ENCODE measurements at regions not wholly inside any gene's neighbourhood (a gene's known extent, or its start where the extent isn't known, plus 50 kb on each side); places are given as distances from the start of the nearest gene placed in this dataset.
"Not testable (repeated sequence)": the region's sequence is repeated elsewhere in the genome, so short reads cannot be mapped to it uniquely, and the experiment has no call there.

DNA sequence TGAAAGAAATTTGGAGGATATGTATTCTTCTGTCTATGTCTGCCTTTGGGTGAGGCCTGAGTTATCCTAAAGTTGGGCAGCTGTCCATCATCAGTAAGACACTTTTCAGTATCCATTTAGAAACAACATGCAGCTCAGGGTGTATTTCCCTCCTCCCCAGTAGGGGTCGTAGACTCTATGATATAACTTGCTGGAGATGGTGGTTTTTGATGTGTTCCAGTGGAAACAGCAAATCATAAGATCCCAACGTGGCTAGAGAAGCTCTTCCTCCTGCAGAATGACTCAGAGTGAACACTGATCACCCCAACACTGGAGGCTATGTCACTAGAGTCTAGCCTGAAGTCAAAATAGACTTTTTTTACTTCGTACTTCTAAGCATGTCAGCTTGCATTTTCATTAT lies 331.6 kb upstream of the STXBP6 start:
- Mint-ChIP-seq H3K9me3 (peaks cover 3% of the 10 kb centered on the region), H3K36me3 (ENCODE audit: low read depth) (no peaks in the 10 kb centered on the region), H3K27me3 (no peaks in the 10 kb centered on the region), H3K4me1 (ENCODE audit: low read depth) (no peaks in the 10 kb centered on the region), H3K27ac (no peak overlapping the region), H3K4me3 (no peak overlapping the region)
- CTCF ChIA-PET: interaction anchor here (1.1 to 1.8 kb wide), 3 partner anchors 15 to 19 kb away, joined by 3 to 7 read pairs (median 3); no protein-coding TSS in a partner anchor
- POLR2A ChIA-PET: no interaction called here
- intact Hi-C loops (cut with micrococcal nuclease): no loop called here
- TF ChIP-seq, protein P1, sequence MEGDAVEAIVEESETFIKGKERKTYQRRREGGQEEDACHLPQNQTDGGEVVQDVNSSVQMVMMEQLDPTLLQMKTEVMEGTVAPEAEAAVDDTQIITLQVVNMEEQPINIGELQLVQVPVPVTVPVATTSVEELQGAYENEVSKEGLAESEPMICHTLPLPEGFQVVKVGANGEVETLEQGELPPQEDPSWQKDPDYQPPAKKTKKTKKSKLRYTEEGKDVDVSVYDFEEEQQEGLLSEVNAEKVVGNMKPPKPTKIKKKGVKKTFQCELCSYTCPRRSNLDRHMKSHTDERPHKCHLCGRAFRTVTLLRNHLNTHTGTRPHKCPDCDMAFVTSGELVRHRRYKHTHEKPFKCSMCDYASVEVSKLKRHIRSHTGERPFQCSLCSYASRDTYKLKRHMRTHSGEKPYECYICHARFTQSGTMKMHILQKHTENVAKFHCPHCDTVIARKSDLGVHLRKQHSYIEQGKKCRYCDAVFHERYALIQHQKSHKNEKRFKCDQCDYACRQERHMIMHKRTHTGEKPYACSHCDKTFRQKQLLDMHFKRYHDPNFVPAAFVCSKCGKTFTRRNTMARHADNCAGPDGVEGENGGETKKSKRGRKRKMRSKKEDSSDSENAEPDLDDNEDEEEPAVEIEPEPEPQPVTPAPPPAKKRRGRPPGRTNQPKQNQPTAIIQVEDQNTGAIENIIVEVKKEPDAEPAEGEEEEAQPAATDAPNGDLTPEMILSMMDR (IDR thresholded peaks at IDR 0.05): no peak
- DNase-seq (no peak), ATAC-seq (no peak)

DNA sequence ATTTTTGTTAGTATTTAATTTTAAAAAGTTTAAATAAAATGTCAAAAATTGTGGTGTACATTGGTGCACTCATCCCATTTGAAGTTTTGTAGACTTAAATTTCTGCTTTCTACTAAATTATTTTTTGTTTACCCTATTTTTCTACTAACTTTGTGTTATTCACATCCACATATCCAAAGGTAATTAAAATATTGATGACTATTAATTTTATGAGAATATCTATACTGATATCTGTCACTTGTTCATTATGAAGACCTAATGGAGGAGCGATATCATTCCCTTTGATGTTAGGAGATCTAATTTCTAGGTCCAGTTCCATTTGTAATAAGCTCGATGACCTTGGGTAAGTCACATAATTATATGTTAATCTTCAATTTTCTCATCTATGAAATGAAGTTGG lies 325.7 kb upstream of the STXBP6 start:
- CTCF ChIA-PET: no interaction called here
- no peak for ATAC-seq

DNA sequence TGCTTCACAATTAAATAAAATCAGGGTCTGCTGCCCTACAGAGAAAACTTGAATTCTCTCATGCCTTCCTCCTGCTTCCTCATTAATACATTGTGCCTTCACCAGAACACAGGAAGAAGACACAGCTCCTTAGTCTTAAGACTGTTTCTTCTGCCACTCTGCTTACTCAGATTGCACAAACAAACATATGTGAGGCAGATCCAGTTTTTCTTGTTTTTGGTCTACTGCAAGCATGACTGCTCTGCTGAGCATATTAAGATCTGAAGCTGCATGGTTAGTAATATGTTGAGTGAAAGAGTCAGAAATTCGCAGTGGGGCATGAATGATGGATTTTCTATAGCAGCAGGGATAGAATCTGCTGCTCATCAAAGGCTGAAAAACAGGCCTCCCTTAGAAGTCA lies 321.1 kb upstream of the STXBP6 start:
- intact Hi-C loops (cut with micrococcal nuclease): no loop called here
- H3K27ac Mint-ChIP-seq: no peak overlapping the region
- DNase-seq: no peak
- no peaks in the 10 kb centered on the region for H3K4me1 Mint-ChIP-seq (ENCODE audit: low read depth)
- POLR2A ChIA-PET: no interaction called here
- no peak overlapping the region for H3K4me3 Mint-ChIP-seq
- H3K36me3 Mint-ChIP-seq (ENCODE audit: low read depth): no peaks in the 10 kb centered on the region
- H3K9me3 Mint-ChIP-seq: peaks cover 4% of the 10 kb centered on the region
- CTCF ChIA-PET: no interaction called here
- no peaks in the 10 kb centered on the region for H3K27me3 Mint-ChIP-seq
- TF ChIP-seq, protein P1 (IDR thresholded peaks at IDR 0.05): no peak
- no peak for ATAC-seq

More for the DNA sequence above, 325.7 kb upstream of the STXBP6 start:
- Mint-ChIP-seq H3K27me3 (no peaks in the 10 kb centered on the region), H3K27ac (no peak overlapping the region), H3K9me3 (peaks cover 3% of the 10 kb centered on the region), H3K36me3 (ENCODE audit: low read depth) (no peaks in the 10 kb centered on the region), H3K4me1 (ENCODE audit: low read depth) (no peaks in the 10 kb centered on the region), H3K4me3 (no peak overlapping the region)
- TF ChIP-seq, protein P1 (IDR thresholded peaks at IDR 0.05): no peak
- POLR2A ChIA-PET: no interaction called here
- intact Hi-C loops (cut with micrococcal nuclease): no loop called here
- DNase-seq: no peak

DNA sequence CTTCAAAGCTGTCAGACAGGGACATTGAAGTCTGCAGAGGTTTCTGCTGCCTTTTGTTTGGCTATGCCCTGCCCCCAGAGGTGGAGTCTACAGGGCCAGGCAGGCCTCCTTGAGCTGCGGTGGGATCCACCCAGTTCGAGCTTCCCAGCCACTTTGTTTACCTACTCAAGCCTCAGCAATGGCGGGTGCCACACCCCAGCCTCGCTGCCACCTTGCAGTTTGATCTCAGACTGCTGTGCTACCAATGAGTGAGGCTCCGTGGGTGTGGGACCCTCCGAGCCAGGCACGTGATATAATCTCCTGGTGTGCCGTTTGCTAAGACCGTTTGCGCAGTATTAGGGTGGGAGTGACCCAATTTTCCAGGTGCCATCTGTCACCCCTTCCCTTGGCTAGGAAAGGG lies 320.1 kb upstream of the STXBP6 start:
- H3K9me3 Mint-ChIP-seq; H3K4me1 Mint-ChIP-seq (ENCODE audit: low read depth); intact Hi-C loops (cut with micrococcal nuclease); H3K27ac Mint-ChIP-seq; H3K4me3 Mint-ChIP-seq; CTCF ChIA-PET; DNase-seq; H3K27me3 Mint-ChIP-seq; POLR2A ChIA-PET; ATAC-seq; H3K36me3 Mint-ChIP-seq (ENCODE audit: low read depth): not testable (repeated sequence)

DNA sequence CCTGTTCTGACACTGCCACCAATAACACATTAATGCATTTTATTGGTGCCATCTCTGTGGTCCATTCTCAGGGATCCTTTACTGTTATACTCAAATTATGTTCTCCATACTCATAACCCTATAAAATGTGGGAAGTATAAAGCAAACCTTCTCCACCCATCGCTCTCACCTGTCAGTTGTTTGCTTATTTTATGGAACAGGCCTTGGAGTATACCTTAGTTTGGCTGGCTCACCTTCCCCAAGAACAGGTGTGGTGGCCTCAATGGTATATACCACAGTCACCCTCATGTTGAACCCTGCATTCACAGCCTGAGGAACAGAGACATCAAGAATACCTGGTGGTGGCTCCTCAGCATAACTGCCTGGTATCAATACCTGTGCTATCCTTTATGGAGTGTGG lies 308.4 kb upstream of the STXBP6 start:
- TF ChIP-seq, protein P1 (IDR thresholded peaks at IDR 0.05): no peak
- no peaks in the 10 kb centered on the region for H3K36me3 Mint-ChIP-seq (ENCODE audit: low read depth)
- H3K4me1 Mint-ChIP-seq (ENCODE audit: low read depth): no peaks in the 10 kb centered on the region
- no peaks in the 10 kb centered on the region for H3K27me3 Mint-ChIP-seq
- H3K4me3 Mint-ChIP-seq: no peak overlapping the region
- intact Hi-C loops (cut with micrococcal nuclease): no loop called here
- ATAC-seq (no peak), DNase-seq (no peak)
- CTCF ChIA-PET: no interaction called here
- no peak overlapping the region for H3K27ac Mint-ChIP-seq
- H3K9me3 Mint-ChIP-seq: no peaks in the 10 kb centered on the region
- POLR2A ChIA-PET: no interaction called here

DNA sequence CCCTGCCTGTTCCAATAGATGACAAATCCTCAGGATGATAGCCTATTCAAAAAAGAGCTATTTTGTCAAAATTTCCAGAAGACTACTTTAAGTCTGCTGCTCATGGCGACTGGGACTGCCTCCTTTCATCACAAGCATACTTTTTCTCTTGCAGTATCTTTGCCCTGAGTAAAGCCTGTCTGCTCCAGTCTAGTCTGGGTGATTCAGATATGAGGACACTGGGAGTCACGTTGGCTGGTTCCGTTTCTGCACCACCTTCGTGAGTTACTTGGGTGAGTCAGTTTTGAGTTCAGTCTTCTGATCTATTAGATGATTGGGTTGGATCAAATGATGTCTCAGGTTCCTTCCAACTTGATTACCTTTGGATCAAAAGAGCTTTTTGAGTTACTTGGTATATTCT lies 301.3 kb upstream of the STXBP6 start:
- Mint-ChIP-seq H3K4me1 (ENCODE audit: low read depth) (no peaks in the 10 kb centered on the region), H3K9me3 (no peaks in the 10 kb centered on the region), H3K27me3 (no peaks in the 10 kb centered on the region), H3K4me3 (no peak overlapping the region), H3K27ac (no peak overlapping the region), H3K36me3 (ENCODE audit: low read depth) (no peaks in the 10 kb centered on the region)
- ChIA-PET CTCF (interaction anchor here (1.4 kb wide), 1 partner anchor 50 kb away, joined by 4 read pairs; no protein-coding TSS in a partner anchor), POLR2A (no interaction called here)
- ATAC-seq (no peak), DNase-seq (no peak)
- TF ChIP-seq, protein P1 (IDR thresholded peaks at IDR 0.05): no peak
- intact Hi-C loops (cut with micrococcal nuclease): no loop called here
